Activated T-helper 1 cell treated with anti-CD3 and anti-CD28 coated beads, Interleukin-12 subunit alpha, Interleukin-12 subunit beta, Interleukin-2, Interleukin-4 antibody, amounts not matched to agents 30 ng/mL and 10 ng/mL and 1 ng/mL, durations not matched to agents 14 hours and 24 hours and 36 hours (primary cell): ENCODE measurements at regions not wholly inside any gene's neighbourhood (a gene's known extent, or its start where the extent isn't known, plus 50 kb on each side); places are given as distances from the start of the nearest gene placed in this dataset.

Experiments
- DNase-seq: peaks from one replicate; pipeline ENCODE4 v3.0.0; 2021; ENCODE audit warnings: low spot score
- H3K27ac Mint-ChIP-seq: one replicate; pipeline ENCODE4 v1.8.0; 2021; ENCODE audit warnings: mild to moderate bottlenecking, mixed read lengths
- H3K27me3 Mint-ChIP-seq: one replicate; pipeline ENCODE4 v1.8.0; 2022; ENCODE audit warnings: mild to moderate bottlenecking, moderate library complexity, mixed read lengths; ENCODE audit not compliant: insufficient read depth
- H3K36me3 Mint-ChIP-seq: one replicate; pipeline ENCODE4 v1.8.0; 2021; ENCODE audit warnings: low read depth, mixed read lengths
- H3K4me1 Mint-ChIP-seq: one replicate; pipeline ENCODE4 v1.8.0; 2021; ENCODE audit warnings: low read depth, mixed read lengths
- H3K4me3 Mint-ChIP-seq: one replicate; pipeline ENCODE4 v1.8.0; 2021; ENCODE audit warnings: mild to moderate bottlenecking, moderate library complexity, mixed read lengths
- H3K9me3 Mint-ChIP-seq: one replicate; pipeline ENCODE4 v1.8.0; 2021; ENCODE audit warnings: mixed read lengths
- intact Hi-C: fragments of 100-400 bp; cut with micrococcal nuclease; formaldehyde crosslinking; loops from one replicate; pipeline ENCODE4 v1.15.1; 2024

DNA sequence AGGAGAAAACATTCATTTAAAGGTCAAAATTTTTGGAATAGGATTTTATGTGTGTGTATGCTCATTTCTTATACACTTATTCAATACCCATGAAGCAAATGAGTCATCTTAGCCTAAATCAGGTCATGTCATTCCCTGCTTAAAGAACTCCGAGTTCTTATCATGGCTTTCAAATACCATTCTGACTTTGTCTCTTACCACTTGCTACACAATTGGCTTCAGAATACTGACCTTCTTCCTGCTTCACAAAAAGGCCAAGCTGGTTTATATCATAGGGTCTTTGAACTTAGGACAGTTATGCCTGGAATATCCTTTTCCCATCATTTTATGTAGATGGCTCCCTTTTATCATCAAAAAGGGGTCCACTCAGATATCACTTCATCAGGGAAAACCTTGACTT lies 652.2 kb upstream of the WWC1 start:
- no peak for DNase-seq
- H3K27me3 Mint-ChIP-seq = no peaks in the 10 kb centered on the region
- H3K9me3 Mint-ChIP-seq = no peaks in the 10 kb centered on the region
- H3K36me3 Mint-ChIP-seq = no peaks in the 10 kb centered on the region
- H3K27ac Mint-ChIP-seq = no peak overlapping the region
- intact Hi-C loops = no loop called here
- no peaks in the 10 kb centered on the region for H3K4me1 Mint-ChIP-seq
- H3K4me3 Mint-ChIP-seq = no peak overlapping the region

- Mint-ChIP-seq H3K4me3 (no peak overlapping the region), H3K9me3 (no peaks in the 10 kb centered on the region), H3K27me3 (no peaks in the 10 kb centered on the region), H3K36me3 (no peaks in the 10 kb centered on the region), H3K4me1 (no peaks in the 10 kb centered on the region), H3K27ac (no peak overlapping the region)
- intact Hi-C loops = no loop called here
- DNase-seq = no peak
Observed at GRCh38 chr5:167639766-167640165, 651.7 kb upstream of the WWC1 start.

DNA sequence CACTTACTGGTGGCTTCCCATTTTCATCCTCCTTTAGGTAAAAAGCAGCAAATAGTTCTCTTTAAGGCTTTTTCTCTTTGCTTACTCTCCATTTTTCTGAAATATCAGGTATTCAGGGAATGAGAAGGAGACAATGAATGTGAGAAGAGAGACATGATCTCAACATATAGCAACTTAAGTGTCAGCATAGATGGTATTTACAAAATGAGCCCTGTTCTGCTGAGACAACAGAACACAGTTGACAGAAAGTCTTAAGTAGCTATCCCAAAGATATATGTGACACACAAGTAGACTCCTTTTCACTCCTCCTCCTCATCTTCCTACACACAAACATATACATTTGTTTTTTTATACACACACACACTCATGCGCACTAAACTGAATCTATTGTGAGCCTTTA lies 649.3 kb upstream of the WWC1 start:
- Mint-ChIP-seq H3K4me1 (no peaks in the 10 kb centered on the region), H3K36me3 (no peaks in the 10 kb centered on the region), H3K4me3 (no peak overlapping the region), H3K9me3 (peaks cover 5% of the 10 kb centered on the region), H3K27ac (no peak overlapping the region), H3K27me3 (no peaks in the 10 kb centered on the region)
- DNase-seq = no peak
- intact Hi-C loops = no loop called here

GRCh38 chr5:167642779-167643517 lies 648.5 kb upstream of the WWC1 start:
- H3K27ac Mint-ChIP-seq = no peak overlapping the region
- intact Hi-C loops = no loop called here
- H3K9me3 Mint-ChIP-seq = peaks cover 5% of the 10 kb centered on the region

DNA sequence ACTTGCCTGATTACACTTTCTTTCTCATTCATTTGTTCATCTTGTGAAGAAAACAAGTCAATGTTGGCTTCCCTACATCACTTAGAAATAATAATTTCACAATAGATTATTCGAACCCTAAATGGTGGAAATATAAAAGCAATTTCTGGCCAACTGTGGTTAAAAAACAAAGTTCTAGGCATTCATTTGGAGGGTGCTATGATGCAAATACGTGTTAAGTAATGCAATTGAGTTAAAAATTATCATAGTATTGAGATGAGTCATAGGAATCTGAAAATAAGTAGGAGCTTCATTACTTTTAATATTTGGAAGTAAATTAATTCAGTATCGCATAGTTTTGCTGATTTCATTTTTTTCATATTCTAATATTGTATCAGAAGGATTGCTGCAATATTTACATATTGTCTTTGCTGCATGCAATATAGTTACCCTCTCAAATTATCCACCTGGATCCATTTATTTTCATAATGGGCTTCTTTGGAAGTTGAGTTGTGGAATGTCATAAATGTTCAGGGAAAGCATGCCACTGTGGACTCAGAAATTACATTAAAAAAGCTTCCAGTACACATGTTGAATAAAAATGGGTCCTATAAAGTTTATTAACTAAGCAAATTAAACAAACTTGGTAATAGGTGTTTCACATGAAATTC lies 647.7 kb upstream of the WWC1 start:
- intact Hi-C loops = no loop called here
- Mint-ChIP-seq H3K36me3 (no peaks in the 10 kb centered on the region), H3K27ac (no peak overlapping the region), H3K4me3 (no peak overlapping the region), H3K9me3 (peaks cover 5% of the 10 kb centered on the region), H3K27me3 (no peaks in the 10 kb centered on the region), H3K4me1 (no peaks in the 10 kb centered on the region)
- DNase-seq = no peak

More at GRCh38 chr5:167642779-167643517, 648.5 kb upstream of the WWC1 start:
- no peak for DNase-seq
- Mint-ChIP-seq H3K36me3 (no peaks in the 10 kb centered on the region), H3K27me3 (no peaks in the 10 kb centered on the region), H3K4me1 (no peaks in the 10 kb centered on the region), H3K4me3 (no peak overlapping the region)

DNA sequence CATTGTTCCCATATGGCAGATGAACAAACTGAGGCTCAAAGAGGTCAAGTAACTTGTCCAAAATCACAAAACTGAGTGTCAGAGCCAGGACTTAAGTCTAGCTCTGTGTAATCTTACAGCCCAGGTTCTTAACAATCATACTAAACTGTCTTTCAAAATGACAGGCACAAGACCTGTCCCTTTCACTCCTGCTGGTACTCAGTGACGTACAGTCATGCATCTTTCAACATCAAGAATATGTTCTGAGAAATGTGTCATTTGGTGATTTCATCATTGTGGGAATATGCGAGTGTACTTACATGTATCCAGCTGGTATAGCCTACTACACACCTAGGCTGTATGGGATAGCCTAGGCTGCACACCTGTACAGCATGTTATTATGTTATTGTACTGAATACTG lies 646.8 kb upstream of the WWC1 start:
- no peak for DNase-seq
- H3K9me3 Mint-ChIP-seq = peaks cover 5% of the 10 kb centered on the region
- no peak overlapping the region for H3K27ac Mint-ChIP-seq

DNA sequence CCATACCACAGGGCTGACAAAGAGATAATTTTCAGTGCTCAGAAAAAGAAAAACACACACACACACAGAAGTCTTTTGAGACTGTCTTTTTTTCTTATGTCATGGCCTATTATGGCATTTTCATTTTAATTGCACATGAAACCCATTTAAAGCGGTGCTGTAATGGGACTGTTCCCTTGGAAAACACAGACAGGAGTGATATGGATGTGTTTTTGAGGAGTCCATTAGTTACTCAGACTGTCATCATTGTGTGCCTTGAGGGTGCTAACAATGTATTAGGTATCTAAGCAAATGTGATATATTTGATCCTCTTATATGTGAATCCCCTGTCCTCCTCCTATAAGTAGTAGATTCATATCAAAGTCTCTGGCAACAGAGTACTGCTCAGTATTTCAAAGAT lies 642.0 kb upstream of the WWC1 start:
- intact Hi-C loops = no loop called here
- no peak for DNase-seq
- Mint-ChIP-seq H3K4me1 (no peaks in the 10 kb centered on the region), H3K36me3 (no peaks in the 10 kb centered on the region), H3K4me3 (no peak overlapping the region), H3K27ac (no peak overlapping the region), H3K27me3 (no peaks in the 10 kb centered on the region), H3K9me3 (peaks cover 5% of the 10 kb centered on the region)

More for the DNA sequence above, 646.8 kb upstream of the WWC1 start:
- Mint-ChIP-seq H3K27me3 (no peaks in the 10 kb centered on the region), H3K4me3 (no peak overlapping the region), H3K36me3 (no peaks in the 10 kb centered on the region), H3K4me1 (no peaks in the 10 kb centered on the region)
- intact Hi-C loops = no loop called here

DNA sequence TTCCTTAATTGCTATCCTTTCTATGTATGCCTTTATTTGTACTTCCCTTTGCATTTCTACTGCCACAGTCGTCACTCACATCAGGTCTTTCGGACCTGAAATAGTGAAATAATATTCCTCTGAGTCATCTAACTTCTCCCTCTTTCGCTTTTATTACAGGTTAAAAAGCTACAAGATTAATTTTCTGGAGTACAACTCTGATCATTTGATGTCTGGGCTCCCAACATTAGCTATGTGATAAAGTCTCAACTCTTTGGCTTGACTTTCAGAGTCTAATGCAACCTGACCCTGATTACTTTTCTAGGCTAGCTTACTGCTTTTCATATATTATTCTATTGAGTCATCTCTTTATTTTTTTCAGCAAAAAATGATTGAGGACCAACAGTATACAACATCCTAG lies 638.8 kb upstream of the WWC1 start:
- intact Hi-C loops = no loop called here
- H3K27me3 Mint-ChIP-seq = no peaks in the 10 kb centered on the region
- H3K27ac Mint-ChIP-seq = no peak overlapping the region

DNA sequence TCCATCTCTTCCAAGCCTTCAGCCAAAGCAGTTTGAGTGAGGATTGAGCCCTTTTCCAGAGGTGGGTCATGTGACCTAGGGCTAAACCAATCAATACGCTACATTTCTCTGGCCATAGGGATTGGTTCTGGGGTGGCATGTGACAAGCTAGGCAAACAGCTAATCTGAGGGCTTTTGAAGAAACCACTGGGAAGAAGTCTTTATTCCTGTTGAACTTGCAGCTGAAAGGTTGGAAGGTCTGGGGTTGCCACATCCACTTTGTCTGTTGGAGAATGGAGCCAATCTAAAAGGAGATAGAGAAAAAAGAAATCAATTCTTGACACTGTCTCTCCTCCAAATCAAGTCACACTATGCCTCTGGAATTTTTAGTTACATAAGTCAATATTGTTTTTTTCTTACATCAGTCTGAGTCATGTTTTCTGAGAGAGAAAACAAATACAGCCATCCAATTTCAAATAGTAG lies 637.8 kb upstream of the WWC1 start:
- Mint-ChIP-seq H3K9me3 (no peaks in the 10 kb centered on the region), H3K36me3 (no peaks in the 10 kb centered on the region), H3K4me1 (no peaks in the 10 kb centered on the region), H3K27me3 (no peaks in the 10 kb centered on the region), H3K27ac (no peak overlapping the region), H3K4me3 (no peak overlapping the region)
- intact Hi-C loops = no loop called here
- DNase-seq = no peak

More for the DNA sequence above, 638.8 kb upstream of the WWC1 start:
- DNase-seq = no peak
- H3K4me3 Mint-ChIP-seq = no peak overlapping the region
- no peaks in the 10 kb centered on the region for H3K9me3 Mint-ChIP-seq
- no peaks in the 10 kb centered on the region for H3K4me1 Mint-ChIP-seq
- H3K36me3 Mint-ChIP-seq = no peaks in the 10 kb centered on the region

GRCh38 chr5:167657016-167657415 lies 634.4 kb upstream of the WWC1 start:
- Mint-ChIP-seq H3K4me1 (no peaks in the 10 kb centered on the region), H3K27ac (no peak overlapping the region), H3K27me3 (no peaks in the 10 kb centered on the region), H3K36me3 (no peaks in the 10 kb centered on the region), H3K9me3 (no peaks in the 10 kb centered on the region), H3K4me3 (no peak overlapping the region)
- intact Hi-C loops = no loop called here
- no peak for DNase-seq

DNA sequence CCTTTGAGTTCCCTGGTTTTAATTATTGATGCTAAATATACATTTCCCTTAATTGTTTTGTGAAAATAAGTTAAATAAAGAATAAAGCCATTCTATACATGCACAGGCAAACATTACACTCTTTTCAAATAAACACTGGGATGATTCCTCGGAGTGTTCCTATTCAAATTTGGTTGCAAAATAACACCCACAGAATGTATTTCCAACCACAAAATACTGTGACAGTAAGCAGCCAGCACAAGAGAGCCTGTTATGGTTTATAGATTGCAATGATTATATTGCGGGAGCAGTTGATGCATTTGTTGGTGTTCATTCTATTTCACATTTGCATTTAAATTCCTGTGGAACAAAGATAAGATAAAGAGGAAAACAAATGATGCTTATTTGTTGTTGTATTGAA lies 632.6 kb upstream of the WWC1 start:
- Mint-ChIP-seq H3K4me3 (no peak overlapping the region), H3K27me3 (no peaks in the 10 kb centered on the region), H3K27ac (no peak overlapping the region)

GRCh38 chr5:167661605-167662004 lies 629.8 kb upstream of the WWC1 start:
- Mint-ChIP-seq H3K27ac (no peak overlapping the region), H3K27me3 (no peaks in the 10 kb centered on the region), H3K9me3 (no peaks in the 10 kb centered on the region), H3K4me1 (no peaks in the 10 kb centered on the region), H3K4me3 (no peak overlapping the region), H3K36me3 (no peaks in the 10 kb centered on the region)
- no peak for DNase-seq
- intact Hi-C loops = no loop called here

More for the DNA sequence above, 632.6 kb upstream of the WWC1 start:
- no peaks in the 10 kb centered on the region for H3K4me1 Mint-ChIP-seq
- no peaks in the 10 kb centered on the region for H3K9me3 Mint-ChIP-seq
- intact Hi-C loops = no loop called here
- no peak for DNase-seq
- H3K36me3 Mint-ChIP-seq = no peaks in the 10 kb centered on the region

DNA sequence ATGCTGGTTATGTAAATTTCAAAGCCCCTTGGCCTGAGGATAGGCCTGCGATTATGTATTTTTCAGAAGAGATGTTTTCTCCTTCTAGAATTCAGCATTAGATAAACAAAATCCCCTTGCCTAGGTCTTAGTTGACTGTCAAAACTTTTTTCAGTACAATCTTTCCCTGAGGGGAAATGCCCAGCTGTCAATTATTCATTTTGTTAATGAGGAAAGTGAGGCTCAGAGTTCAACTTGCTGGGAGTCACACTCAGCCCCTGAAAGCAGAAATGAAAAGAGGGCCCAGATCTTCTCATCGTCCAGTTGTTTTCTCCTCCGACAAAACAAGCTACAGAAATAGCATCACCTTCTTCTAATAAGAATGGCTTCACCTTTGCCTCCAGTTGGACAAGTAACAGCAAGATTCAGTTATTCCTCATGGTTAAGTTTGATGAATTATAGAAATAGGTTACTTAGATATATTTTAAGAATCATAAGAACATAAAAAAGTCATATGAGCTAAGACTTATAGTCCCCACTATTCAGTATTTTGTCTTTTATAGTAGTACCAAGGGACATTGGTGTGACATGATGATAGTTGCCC lies 627.1 kb upstream of the WWC1 start:
- Mint-ChIP-seq H3K36me3 (no peaks in the 10 kb centered on the region), H3K4me3 (no peak overlapping the region), H3K4me1 (no peaks in the 10 kb centered on the region), H3K9me3 (no peaks in the 10 kb centered on the region), H3K27me3 (no peaks in the 10 kb centered on the region), H3K27ac (no peak overlapping the region)
- intact Hi-C loops = no loop called here
- DNase-seq = no peak
